Adrenal gland (tissue), 9 donors: ENCODE measurements at regions not wholly inside any gene's neighbourhood (a gene's known extent, or its start where the extent isn't known, plus 50 kb on each side); places are given as distances from the start of the nearest gene placed in this dataset.

Experiments
- DNase-seq, 7 donors: peaks; one replicate each; pipeline ENCODE4 v3.0.0-alpha.2; 2019 to 2020
- H3K27ac ChIP-seq, 5 donors: fragments of 200-600 bp; sonication (generic) in 4 of 5; 1 replicate in 3 of 5; 2 replicates in 2 of 5; pipeline versions ENCODE4 v1.5.1 to v1.8.0; 2016 to 2020; ENCODE audit warnings: mild to moderate bottlenecking in 1 of 5
- H3K27me3 ChIP-seq: fragments of 200-600 bp; 2 replicates; pipeline ENCODE4 v1.8.0; 2021
- H3K36me3 ChIP-seq, 2 donors: fragments of 200-600 bp; replicated peaks in 1 of 2; 1 replicate in 1 of 2; 2 replicates in 1 of 2; pipeline versions ENCODE4 v1.5.1 to v1.8.0; 2018 to 2022
- H3K4me1 ChIP-seq, 2 donors: fragments of 200-600 bp; replicated peaks in 1 of 2; 1 replicate in 1 of 2; 2 replicates in 1 of 2; pipeline versions ENCODE4 v1.5.1 to v1.8.0; 2018 to 2021
- H3K4me3 ChIP-seq, 4 donors: fragments of 200-600 bp; sonication (generic) in 3 of 4; one replicate each; pipeline ENCODE4 v1.5.1; 2016 to 2018
- H3K9me3 ChIP-seq, 3 donors: fragments of 200-600 bp; sonication (generic) in 1 of 3; replicated peaks in 1 of 3; 1 replicate in 2 of 3; 2 replicates in 1 of 3; pipeline versions ENCODE4 v1.5.1 to v1.8.0; 2016 to 2021
- CTCF ChIP-seq, 6 experiments: fragments of 450-650 bp in 4 of 6; fragments of 200-600 bp in 2 of 6; sonication (generic) in 1 of 6; IDR thresholded peaks; 1 replicate in 5 of 6; 2 replicates in 1 of 6; pipeline versions ENCODE4 v1.5.1 to v1.8.0; 2016 to 2021; ENCODE audit warnings: antibody characterized with exemption in 6 of 6, mild to moderate bottlenecking in 2 of 6, moderate library complexity in 1 of 6
- POLR2A ChIP-seq, 2 donors: fragments of 450-650 bp; IDR thresholded peaks; one replicate each; pipeline ENCODE4 v1.6.1; 2017; ENCODE audit warnings: antibody characterized with exemption in 2 of 2, mild to moderate bottlenecking in 2 of 2, moderate library complexity in 1 of 2
- WGBS, 4 donors: extraction: QIAGEN DNeasy Blood & Tissue Kit in 2 of 4; methylation state at CpG; one replicate each; pipeline versions ENCODE4 v1.1.5 to v1.1.7; 2013 to 2017; 5-methylcytosine and 5-hydroxymethylcytosine counted together
- intact Hi-C, 2 donors: fragments of 100-400 bp; cut with DNase I; formaldehyde crosslinking; loops; one replicate each; pipeline versions ENCODE4 v1.14.1 to v1.15.0; 2022 to 2023
- donor health status: healthy with polysubstance abuse.
- donor health status: Bipolar disorder and iron deficiency.
- donor health status: DM: yes; HTN: yes; CAD: no.
- donor health status: DM: no; HTN: no; CAD: no.
- donor health status: DM: no; HTN: no; CAD: no.

GRCh38 chr6:105992315-105992961 is 93.7 kb upstream of the PRDM1 start:
- H3K36me3 ChIP-seq = no peaks in the 10 kb centered on the region
- peak overlapping the region; percentile 8 to 96 (median 38) for H3K4me3 ChIP-seq
- H3K27me3 ChIP-seq = peaks cover 37% of the 10 kb centered on the region
- peak overlapping the region in 1 of 5 donors; percentile 35 for H3K27ac ChIP-seq
- 2 to 4% (median 3%) methylated on average over 23 to 34 of the region's 34 CpGs for WGBS, 4 donors
- intact Hi-C loops = no loop called here
- no peak for TF ChIP-seq CTCF (IDR thresholded peaks at IDR 0.05)
- peak; percentile 72 to 87 (median 79) for DNase-seq
- no peaks in the 10 kb centered on the region for H3K9me3 ChIP-seq
- peaks cover 0 to 14% of the 10 kb centered on the region in 2 donors for H3K4me1 ChIP-seq

GRCh38 chr6:105991561-105992314 is 94.4 kb upstream of the PRDM1 start:
- DNase-seq = peak in 1 of 7 donors; percentile 35
- intact Hi-C loops = no loop called here
- peaks cover 30% of the 10 kb centered on the region for H3K27me3 ChIP-seq
- H3K4me1 ChIP-seq = peaks cover 0 to 14% of the 10 kb centered on the region in 2 donors
- peak overlapping the region; percentile 8 to 96 (median 38) for H3K4me3 ChIP-seq
- TF ChIP-seq CTCF (IDR thresholded peaks at IDR 0.05) = no peak
- no peak for TF ChIP-seq POLR2A (IDR thresholded peaks at IDR 0.05)
- 4 to 8% (median 6%) methylated on average over 19 to 23 of the region's 23 CpGs for WGBS, 4 donors
- no peak overlapping the region for H3K27ac ChIP-seq
- H3K36me3 ChIP-seq = no peaks in the 10 kb centered on the region
- no peaks in the 10 kb centered on the region for H3K9me3 ChIP-seq

GRCh38 chr6:105990151-105990550 is 96.0 kb upstream of the PRDM1 start:
- Histone ChIP-seq H3K27me3 (peaks cover 27% of the 10 kb centered on the region), H3K27ac (no peak overlapping the region), H3K36me3 (no peaks in the 10 kb centered on the region), H3K9me3 (no peaks in the 10 kb centered on the region), H3K4me3 (no peak overlapping the region), H3K4me1 (peaks cover 0 to 23% of the 10 kb centered on the region in 2 donors)
- TF ChIP-seq POLR2A (IDR thresholded peaks at IDR 0.05) = no peak
- no peak for TF ChIP-seq CTCF (IDR thresholded peaks at IDR 0.05)
- intact Hi-C loops = no loop called here
- no peak for DNase-seq

GRCh38 chr6:105988812-105989577 is 97.1 kb upstream of the PRDM1 start:
- no peak for TF ChIP-seq CTCF (IDR thresholded peaks at IDR 0.05)
- intact Hi-C loops = no loop called here
- no peak overlapping the region for H3K27ac ChIP-seq
- H3K27me3 ChIP-seq = peaks cover 28% of the 10 kb centered on the region
- WGBS, 4 donors = 58 to 70% (median 66%) methylated on average over 5 of the region's 5 CpGs
- peaks cover 0 to 23% of the 10 kb centered on the region in 2 donors for H3K4me1 ChIP-seq
- no peak for DNase-seq
- no peaks in the 10 kb centered on the region for H3K36me3 ChIP-seq
- no peak overlapping the region for H3K4me3 ChIP-seq
- no peaks in the 10 kb centered on the region for H3K9me3 ChIP-seq
